ENCODE measurements at regions not wholly inside any gene's neighbourhood (a gene's known extent, or its start where the extent isn't known, plus 50 kb on each side); places are given as distances from the start of the nearest gene placed in this dataset.

DNA sequence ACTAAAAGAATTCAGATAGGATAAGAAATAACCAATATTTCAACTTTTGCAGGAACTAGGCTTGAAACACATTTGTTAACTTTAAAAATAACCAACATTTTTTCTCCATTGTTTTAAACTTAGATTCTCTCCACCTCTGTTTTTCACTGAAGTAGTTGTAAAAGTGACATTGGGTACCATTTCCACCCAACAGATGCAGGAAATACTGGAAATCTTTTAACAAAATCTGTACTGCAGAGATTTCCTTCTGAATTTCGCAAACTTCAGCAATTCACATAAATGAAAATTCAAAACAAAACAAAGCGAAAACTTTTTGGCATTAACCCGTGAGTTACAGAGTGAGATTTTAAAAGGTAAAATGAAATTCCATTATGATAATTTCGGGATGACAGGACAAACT lies 731.7 kb downstream of the RFPL4B start:
- no peak overlapping the region for H3K9ac ChIP-seq
- no peak overlapping the region for H3K4me2 ChIP-seq
- no peak for TF ChIP-seq FOXM1 (IDR thresholded peaks at IDR 0.05; ENCODE audit: low read depth)
- no peak for TF ChIP-seq POLR2AphosphoS5 (IDR thresholded peaks at IDR 0.05; ENCODE audit: low read depth, low read length)
- no peak for TF ChIP-seq EZH2phosphoT487 (IDR thresholded peaks at IDR 0.05; ENCODE audit: borderline replicate concordance, low read depth)
- no peak for TF ChIP-seq RFX5 (IDR thresholded peaks at IDR 0.05; ENCODE audit: low read length)
- no peak for TF ChIP-seq FOXJ3 (CRISPR knock-in tag; IDR thresholded peaks at IDR 0.05)
- no peaks in the 10 kb centered on the region for H3K27me3 ChIP-seq (ENCODE audit: insufficient read depth)
- no peaks in the 10 kb centered on the region for H3K9me2 ChIP-seq
- H4K20me1 ChIP-seq (ENCODE audit: insufficient read depth) = no peaks in the 10 kb centered on the region
- no peaks in the 10 kb centered on the region for H3K36me3 ChIP-seq (replicated peaks in 1 of 2; ENCODE audit: control insufficient read depth in 1 of 2, insufficient read depth in 2 of 2, low read length in 1 of 2)
- no peaks in the 10 kb centered on the region for H3K9me3 ChIP-seq
- no peak overlapping the region for H3K27ac ChIP-seq (ENCODE audit: low read depth in 2 of 2, low read length in 1 of 2)
- peaks cover 14% of the 10 kb centered on the region for H3F3A ChIP-seq (replicated peaks; ENCODE audit: insufficient read depth)
- DNase-seq = no peak
- ChIA-PET CTCF (no interaction called here), POLR2A (no interaction called here)
- peaks cover 0 to 7% of the 10 kb centered on the region in 2 experiments; a peak in 2 of 4 replicates for H3K4me1 ChIP-seq (ENCODE audit: control insufficient read depth in 1 of 2, insufficient read depth in 2 of 2, low read depth in 1 of 2, low read length in 1 of 2)
- 90% methylated on average over 4 of the region's 4 CpGs for WGBS (ENCODE audit: low lambda C conversion rate)
- no peak overlapping the region for H3K4me3 ChIP-seq (ENCODE audit: low read depth in 2 of 2, low read length in 1 of 2)
- no peaks in the 10 kb centered on the region for H3K79me2 ChIP-seq (ENCODE audit: insufficient read depth)
- H2AFZ ChIP-seq (ENCODE audit: low read depth) = no peak overlapping the region

- POLR2A ChIA-PET = no interaction called here
- no peaks in the 10 kb centered on the region for H3K79me2 ChIP-seq (ENCODE audit: insufficient read depth)
- no peak overlapping the region for H3K4me2 ChIP-seq
- H2AFZ ChIP-seq (ENCODE audit: low read depth) = no peak overlapping the region; the same call in 1 of the 2 replicates
- CTCF ChIA-PET = no interaction called here
- H3K27me3 ChIP-seq (ENCODE audit: insufficient read depth) = no peaks in the 10 kb centered on the region
- H3K9me3 ChIP-seq = no peaks in the 10 kb centered on the region
- no peaks in the 10 kb centered on the region for H3K9me2 ChIP-seq
- H3K9ac ChIP-seq = no peak overlapping the region
- H3F3A ChIP-seq (replicated peaks; ENCODE audit: insufficient read depth) = no peaks in the 10 kb centered on the region
- 69% methylated on average over 3 of the region's 3 CpGs for WGBS (ENCODE audit: low lambda C conversion rate)
- no peak overlapping the region for H3K27ac ChIP-seq (ENCODE audit: low read depth in 2 of 2, low read length in 1 of 2)
- no peaks in the 10 kb centered on the region for H4K20me1 ChIP-seq (ENCODE audit: insufficient read depth)
- TF ChIP-seq NRF1 (IDR thresholded peaks at IDR 0.05; ENCODE audit: low read depth, low read length) (no peak), TEAD4 (IDR thresholded peaks at IDR 0.05; ENCODE audit: borderline replicate concordance, insufficient read depth) (no peak), SMC3 (IDR thresholded peaks at IDR 0.05; ENCODE audit: low read depth, low read length) (no peak), MEF2A (IDR thresholded peaks at IDR 0.05; ENCODE audit: borderline replicate concordance, low read depth) (no peak)
- TF ChIP-seq, protein P1, sequence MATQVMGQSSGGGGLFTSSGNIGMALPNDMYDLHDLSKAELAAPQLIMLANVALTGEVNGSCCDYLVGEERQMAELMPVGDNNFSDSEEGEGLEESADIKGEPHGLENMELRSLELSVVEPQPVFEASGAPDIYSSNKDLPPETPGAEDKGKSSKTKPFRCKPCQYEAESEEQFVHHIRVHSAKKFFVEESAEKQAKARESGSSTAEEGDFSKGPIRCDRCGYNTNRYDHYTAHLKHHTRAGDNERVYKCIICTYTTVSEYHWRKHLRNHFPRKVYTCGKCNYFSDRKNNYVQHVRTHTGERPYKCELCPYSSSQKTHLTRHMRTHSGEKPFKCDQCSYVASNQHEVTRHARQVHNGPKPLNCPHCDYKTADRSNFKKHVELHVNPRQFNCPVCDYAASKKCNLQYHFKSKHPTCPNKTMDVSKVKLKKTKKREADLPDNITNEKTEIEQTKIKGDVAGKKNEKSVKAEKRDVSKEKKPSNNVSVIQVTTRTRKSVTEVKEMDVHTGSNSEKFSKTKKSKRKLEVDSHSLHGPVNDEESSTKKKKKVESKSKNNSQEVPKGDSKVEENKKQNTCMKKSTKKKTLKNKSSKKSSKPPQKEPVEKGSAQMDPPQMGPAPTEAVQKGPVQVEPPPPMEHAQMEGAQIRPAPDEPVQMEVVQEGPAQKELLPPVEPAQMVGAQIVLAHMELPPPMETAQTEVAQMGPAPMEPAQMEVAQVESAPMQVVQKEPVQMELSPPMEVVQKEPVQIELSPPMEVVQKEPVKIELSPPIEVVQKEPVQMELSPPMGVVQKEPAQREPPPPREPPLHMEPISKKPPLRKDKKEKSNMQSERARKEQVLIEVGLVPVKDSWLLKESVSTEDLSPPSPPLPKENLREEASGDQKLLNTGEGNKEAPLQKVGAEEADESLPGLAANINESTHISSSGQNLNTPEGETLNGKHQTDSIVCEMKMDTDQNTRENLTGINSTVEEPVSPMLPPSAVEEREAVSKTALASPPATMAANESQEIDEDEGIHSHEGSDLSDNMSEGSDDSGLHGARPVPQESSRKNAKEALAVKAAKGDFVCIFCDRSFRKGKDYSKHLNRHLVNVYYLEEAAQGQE (IDR thresholded peaks at IDR 0.05; ENCODE audit: low read depth, low read length) = no peak
- no peaks in the 10 kb centered on the region for H3K4me1 ChIP-seq (ENCODE audit: control insufficient read depth in 1 of 2, insufficient read depth in 2 of 2, low read depth in 1 of 2, low read length in 1 of 2)
- H3K4me3 ChIP-seq (ENCODE audit: low read depth in 2 of 2, low read length in 1 of 2) = no peak overlapping the region
- no peak for DNase-seq
- no peaks in the 10 kb centered on the region for H3K36me3 ChIP-seq (replicated peaks in 1 of 2; ENCODE audit: control insufficient read depth in 1 of 2, insufficient read depth in 2 of 2, low read length in 1 of 2)
These were observed 735.6 kb downstream of the RFPL4B start for GRCh38 chr6:113082745-113083144.

All from SK-N-SH (cell line).